Heart left ventricle (tissue), 13 donors: ENCODE measurements at regions not wholly inside any gene's neighbourhood (a gene's known extent, or its start where the extent isn't known, plus 50 kb on each side); places are given as distances from the start of the nearest gene placed in this dataset.

Experiments
- CTCF ChIP-seq, 12 donors: fragments of 200-600 bp; sonication (generic) in 4 of 12; IDR thresholded peaks; one replicate each; pipeline versions ENCODE4 v1.5.0 to v1.8.0; 2018 to 2022; ENCODE audit warnings: antibody characterized with exemption in 12 of 12, mild to moderate bottlenecking in 5 of 12
- POLR2A ChIP-seq, 2 donors: fragments of 450-650 bp; IDR thresholded peaks; one replicate each; pipeline ENCODE4 v1.6.1; 2017; ENCODE audit warnings: antibody characterized with exemption in 2 of 2, mild to moderate bottlenecking in 2 of 2, moderate library complexity in 2 of 2
- donor health status: ischemic (EF 13 %, LVEDD 7.1; RV severe dilation, severe dysfunction).
- donor health status: DM: no; HTN: yes; CAD: no.
- donor health status: DM: no; HTN: no; CAD: no.
- donor health status: ischemic (EF 25% LVEDD 6.9; RV normal size, moderate dysfunction).
- donor health status: ischemic (EF 25% LVEDD 5.7; RV mildly dilated, moderate dysfunction).
- donor health status: ischemic (EF 35%, LVEDD 5.7; RV mildly dilated, moderate dysfunction).
- donor health status: nonischemic (EF 11% LVEDD 7.7; RV severe dilation, severe dysfunction).
- donor health status: DM: yes; HTN: yes; CAD: no.
- donor health status: PGD.
- donor health status: ischemic (EF 29% LVEDD 5.4; RV normal size, mild dysfunction).
- donor health status: nonischemic (EF 23%, LVEDD 6.1; RV moderate dilation, normal function).

- no peak for TF ChIP-seq POLR2A (IDR thresholded peaks at IDR 0.05)
- no peak for TF ChIP-seq CTCF (IDR thresholded peaks at IDR 0.05)
Measured at GRCh38 chr4:24315056-24315455, 269.3 kb downstream of the DHX15 start.
